ENCODE measurements at regions not wholly inside any gene's neighbourhood (a gene's known extent, or its start where the extent isn't known, plus 50 kb on each side); places are given as distances from the start of the nearest gene placed in this dataset.

- H3K4me3 ChIP-seq (ENCODE audit: low read length): no peak overlapping the region
- no peak for TF ChIP-seq CTCF (conservative IDR thresholded peaks at IDR 0.05; ENCODE audit: low read depth, low read length)
- DNase-seq (ENCODE audit: low read depth): no peak
These were observed 213.6 kb upstream of the B3GAT1 start for GRCh38 chr11:134625631-134626030.

- no peak overlapping the region for H3K4me3 ChIP-seq (ENCODE audit: low read length)
- no peak for DNase-seq (ENCODE audit: low read depth)
- TF ChIP-seq CTCF (conservative IDR thresholded peaks at IDR 0.05; ENCODE audit: low read depth, low read length): no peak
These were observed 213.1 kb upstream of the B3GAT1 start for GRCh38 chr11:134625151-134625550.

GRCh38 chr11:134624166-134624920 lies 212.3 kb upstream of the B3GAT1 start:
- H3K4me3 ChIP-seq (ENCODE audit: low read length): no peak overlapping the region
- DNase-seq (ENCODE audit: low read depth): no peak
- no peak for TF ChIP-seq CTCF (conservative IDR thresholded peaks at IDR 0.05; ENCODE audit: low read depth, low read length)

GRCh38 chr11:134623711-134624110 lies 211.7 kb upstream of the B3GAT1 start:
- no peak for DNase-seq (ENCODE audit: low read depth)
- no peak overlapping the region for H3K4me3 ChIP-seq (ENCODE audit: low read length)
- no peak for TF ChIP-seq CTCF (conservative IDR thresholded peaks at IDR 0.05; ENCODE audit: low read depth, low read length)

GRCh38 chr11:134622458-134622857 lies 210.4 kb upstream of the B3GAT1 start:
- H3K4me3 ChIP-seq (ENCODE audit: low read length): no peak overlapping the region
- no peak for DNase-seq (ENCODE audit: low read depth)
- no peak for TF ChIP-seq CTCF (conservative IDR thresholded peaks at IDR 0.05; ENCODE audit: low read depth, low read length)

- TF ChIP-seq CTCF (conservative IDR thresholded peaks at IDR 0.05; ENCODE audit: low read depth, low read length): no peak
- no peak overlapping the region for H3K4me3 ChIP-seq (ENCODE audit: low read length)
- no peak for DNase-seq (ENCODE audit: low read depth)
These were observed 205.3 kb upstream of the B3GAT1 start for GRCh38 chr11:134617360-134617759.

- TF ChIP-seq CTCF (conservative IDR thresholded peaks at IDR 0.05; ENCODE audit: low read depth, low read length): no peak
- no peak for DNase-seq (ENCODE audit: low read depth)
- no peak overlapping the region for H3K4me3 ChIP-seq (ENCODE audit: low read length)
These were observed 204.0 kb upstream of the B3GAT1 start for GRCh38 chr11:134616038-134616437.
